Natural killer cell (primary cell): ENCODE measurements at regions not wholly inside any gene's neighbourhood (a gene's known extent, or its start where the extent isn't known, plus 50 kb on each side); places are given as distances from the start of the nearest gene placed in this dataset.

Experiments used
- ATAC-seq, 3 donors: fragments of 150-1000 bp in 2 of 3; fragments of 200-7000 bp in 1 of 3; cut with Tn5 transposase; 1 replicate in 1 of 3; 2 replicates in 2 of 3; pipeline ENCODE4 v1.10.0; 2021; ENCODE audit warnings: mild to moderate bottlenecking in 2 of 3, moderate library complexity in 2 of 3
- DNase-seq, 2 donors: peaks; one replicate each; pipeline versions ENCODE4 v3.0.0 to v3.0.0-alpha.2; 2013 to 2021; ENCODE audit warnings: mixed read lengths in 1 of 2
- H3K27ac ChIP-seq: one replicate; pipeline ENCODE4 v1.5.1; 2013; ENCODE audit warnings: mild to moderate bottlenecking, low read length
- H3K27me3 ChIP-seq: one replicate; pipeline ENCODE4 v1.6.1; 2013; ENCODE audit warnings: low read length; ENCODE audit not compliant: control insufficient read depth, insufficient read depth
- H3K36me3 ChIP-seq: one replicate; pipeline ENCODE4 v1.6.1; 2013; ENCODE audit warnings: low read length; ENCODE audit not compliant: control insufficient read depth, insufficient read depth
- H3K4me1 ChIP-seq: one replicate; pipeline ENCODE4 v1.6.1; 2013; ENCODE audit warnings: low read length; ENCODE audit not compliant: control insufficient read depth, insufficient read depth
- H3K4me3 ChIP-seq: one replicate; pipeline ENCODE4 v1.5.1; 2013; ENCODE audit warnings: low read length
- H3K9me3 ChIP-seq: one replicate; pipeline ENCODE4 v1.6.1; 2013; ENCODE audit warnings: low read length; ENCODE audit not compliant: control insufficient read depth, insufficient read depth
- H3K27ac Mint-ChIP-seq, 2 donors: one replicate each; pipeline ENCODE4 v1.8.0; 2022; ENCODE audit warnings: mild to moderate bottlenecking in 2 of 2, mixed read lengths in 2 of 2, moderate library complexity in 1 of 2
- H3K27me3 Mint-ChIP-seq, 2 donors: one replicate each; pipeline ENCODE4 v1.8.0; 2022; ENCODE audit warnings: low read depth in 2 of 2, mixed read lengths in 2 of 2
- H3K36me3 Mint-ChIP-seq: one replicate; pipeline ENCODE4 v1.8.0; 2022; ENCODE audit warnings: mixed read lengths
- H3K4me1 Mint-ChIP-seq, 2 donors: one replicate each; pipeline ENCODE4 v1.8.0; 2022; ENCODE audit warnings: mixed read lengths in 2 of 2
- H3K4me3 Mint-ChIP-seq: one replicate; pipeline ENCODE4 v1.8.0; 2022; ENCODE audit warnings: mild to moderate bottlenecking, moderate library complexity, mixed read lengths
- H3K9me3 Mint-ChIP-seq, 2 donors: one replicate each; pipeline ENCODE4 v1.8.0; 2022; ENCODE audit warnings: mixed read lengths in 2 of 2
- CTCF ChIP-seq: fragments of 200-600 bp; IDR thresholded peaks from one replicate; pipeline ENCODE4 v1.8.0; 2022; ENCODE audit warnings: antibody characterized with exemption
- WGBS: methylation state at CpG from one replicate; pipeline ENCODE4 v1.1.7; 2013; ENCODE audit warnings: missing lambda C conversion rate; ENCODE audit not compliant: insufficient coverage; 5-methylcytosine and 5-hydroxymethylcytosine counted together
- intact Hi-C: fragments of 100-400 bp; cut with micrococcal nuclease; formaldehyde crosslinking; loops from one replicate; pipeline ENCODE4 v1.14.2; 2022

- no peaks in the 10 kb centered on the region for H3K36me3 Mint-ChIP-seq
- ATAC-seq, result no peak
- H3K27ac Mint-ChIP-seq, result no peak overlapping the region
- H3K4me1 Mint-ChIP-seq, result no peaks in the 10 kb centered on the region
- no peak for TF ChIP-seq CTCF
- H3K27me3 Mint-ChIP-seq, result no peaks in the 10 kb centered on the region
- Histone ChIP-seq H3K27ac (no peak overlapping the region), H3K4me1 (no peaks in the 10 kb centered on the region), H3K36me3 (no peaks in the 10 kb centered on the region), H3K9me3 (no peaks in the 10 kb centered on the region), H3K27me3 (no peaks in the 10 kb centered on the region), H3K4me3 (no peak overlapping the region)
- no peak overlapping the region for H3K4me3 Mint-ChIP-seq
- intact Hi-C loops, result no loop called here
- no peak for DNase-seq
- 93% methylated on average over 6 of the region's 6 CpGs for WGBS
- peaks cover 5 to 8% of the 10 kb centered on the region in 2 donors for H3K9me3 Mint-ChIP-seq
These were observed 661.6 kb downstream of the PLCL1 start for GRCh38 chr2:198465970-198466369.

GRCh38 chr2:198456418-198456817 lies 652.0 kb downstream of the PLCL1 start:
- no peaks in the 10 kb centered on the region for H3K27me3 ChIP-seq
- no peak overlapping the region for H3K4me3 Mint-ChIP-seq
- no peaks in the 10 kb centered on the region for H3K4me1 ChIP-seq
- no peaks in the 10 kb centered on the region for H3K36me3 ChIP-seq
- WGBS, result 85% methylated on average over 2 of the region's 2 CpGs
- no peaks in the 10 kb centered on the region for H3K36me3 Mint-ChIP-seq
- intact Hi-C loops, result no loop called here
- no peak overlapping the region for H3K27ac Mint-ChIP-seq
- H3K9me3 ChIP-seq, result no peaks in the 10 kb centered on the region
- no peak for TF ChIP-seq CTCF
- ATAC-seq (no peak), DNase-seq (no peak)
- H3K4me3 ChIP-seq, result no peak overlapping the region
- H3K9me3 Mint-ChIP-seq, result peaks cover 3 to 4% of the 10 kb centered on the region in 2 donors
- H3K4me1 Mint-ChIP-seq, result no peaks in the 10 kb centered on the region
- H3K27me3 Mint-ChIP-seq, result no peaks in the 10 kb centered on the region
- no peak overlapping the region for H3K27ac ChIP-seq

- H3K9me3 Mint-ChIP-seq, result peaks cover 3 to 4% of the 10 kb centered on the region in 2 donors
- H3K4me1 Mint-ChIP-seq, result no peaks in the 10 kb centered on the region
- H3K4me3 Mint-ChIP-seq, result no peak overlapping the region
- no peaks in the 10 kb centered on the region for H3K27me3 Mint-ChIP-seq
- no peak overlapping the region for H3K27ac ChIP-seq
- no peak overlapping the region for H3K4me3 ChIP-seq
- no peaks in the 10 kb centered on the region for H3K4me1 ChIP-seq
- DNase-seq, result no peak
- no peaks in the 10 kb centered on the region for H3K36me3 ChIP-seq
- no peak overlapping the region for H3K27ac Mint-ChIP-seq
- H3K27me3 ChIP-seq, result no peaks in the 10 kb centered on the region
- no peak for TF ChIP-seq CTCF
- WGBS, result 66% methylated on average over 2 of the region's 2 CpGs
- no peak for ATAC-seq
- intact Hi-C loops, result no loop called here
- H3K36me3 Mint-ChIP-seq, result no peaks in the 10 kb centered on the region
- no peaks in the 10 kb centered on the region for H3K9me3 ChIP-seq
These were observed 649.5 kb downstream of the PLCL1 start for GRCh38 chr2:198453866-198454265.

GRCh38 chr2:198452327-198452726 lies 647.9 kb downstream of the PLCL1 start:
- no peaks in the 10 kb centered on the region for H3K4me1 ChIP-seq
- H3K9me3 ChIP-seq, result no peaks in the 10 kb centered on the region
- Mint-ChIP-seq H3K4me3 (no peak overlapping the region), H3K4me1 (no peaks in the 10 kb centered on the region), H3K36me3 (no peaks in the 10 kb centered on the region), H3K27me3 (no peaks in the 10 kb centered on the region), H3K27ac (no peak overlapping the region), H3K9me3 (peaks cover 3 to 4% of the 10 kb centered on the region in 2 donors)
- no peak for ATAC-seq
- WGBS, result 60% methylated on average over 1 of the region's 1 CpG
- intact Hi-C loops, result no loop called here
- H3K4me3 ChIP-seq, result no peak overlapping the region
- TF ChIP-seq CTCF, result no peak
- DNase-seq, result no peak
- no peaks in the 10 kb centered on the region for H3K36me3 ChIP-seq
- no peak overlapping the region for H3K27ac ChIP-seq
- H3K27me3 ChIP-seq, result no peaks in the 10 kb centered on the region
